ENCODE measurements at regions not wholly inside any gene's neighbourhood (a gene's known extent, or its start where the extent isn't known, plus 50 kb on each side); places are given as distances from the start of the nearest gene placed in this dataset.
"Not testable (repeated sequence)": the region's sequence is repeated elsewhere in the genome, so short reads cannot be mapped to it uniquely, and the experiment has no call there.

- no peak for DNase-seq
These were observed 50.6 kb upstream of the RNF182 start for GRCh38 chr6:13874191-13874549.

GRCh38 chr6:13873288-13874190 lies 51.2 kb upstream of the RNF182 start:
- DNase-seq: peak; percentile 28

- DNase-seq: no peak
These were observed 52.1 kb upstream of the RNF182 start for GRCh38 chr6:13872681-13873080.

GRCh38 chr6:13872006-13872405 lies 52.7 kb upstream of the RNF182 start:
- DNase-seq: not testable (repeated sequence)

GRCh38 chr6:13870214-13870830 lies 54.4 kb upstream of the RNF182 start:
- no peak for DNase-seq

GRCh38 chr6:13868236-13868635 lies 53.9 kb upstream of the MCUR1 start:
- DNase-seq: no peak

GRCh38 chr6:13866301-13866700 lies 51.9 kb upstream of the MCUR1 start:
- no peak for DNase-seq

- DNase-seq: no peak
These were observed 50.8 kb upstream of the MCUR1 start for GRCh38 chr6:13865141-13865540.

GRCh38 chr6:13864669-13865068 lies 50.3 kb upstream of the MCUR1 start:
- DNase-seq: not testable (repeated sequence)

Measured in fibroblast of skin of scalp (primary cell).